GM12891 (cell line): ENCODE measurements at regions not wholly inside any gene's neighbourhood (a gene's known extent, or its start where the extent isn't known, plus 50 kb on each side); places are given as distances from the start of the nearest gene placed in this dataset.

ENCODE experiments used
- DNase-seq: peaks from one replicate; pipeline ENCODE4 v3.0.0; 2011; ENCODE audit warnings: low spot score; ENCODE audit not compliant: insufficient read length
- FAIRE-seq: peaks from 2 replicates; lab custom pipeline; 2011; peaks lifted over from hg19 to GRCh38; lab: Jason Lieb, UNC
- PAX5 ChIP-seq: IDR thresholded peaks from 2 replicates; pipeline ENCODE4 v1.6.1; 2011; ENCODE audit warnings: low read length, moderate library complexity, mild to moderate bottlenecking; ENCODE audit not compliant: insufficient read depth, severe bottlenecking
- POLR2A ChIP-seq: IDR thresholded peaks from 2 replicates; pipeline ENCODE4 v1.6.1; 2011; ENCODE audit warnings: low read depth, low read length, control low read depth
- POLR2AphosphoS5 ChIP-seq: IDR thresholded peaks from 2 replicates; pipeline ENCODE4 v1.6.1; 2011; ENCODE audit warnings: low read depth, low read length, control low read depth
- POU2F2 ChIP-seq: IDR thresholded peaks from 2 replicates; pipeline ENCODE4 v1.6.1; 2011; ENCODE audit warnings: low read depth, mild to moderate bottlenecking, control low read depth, low read length, moderate library complexity
- SPI1 ChIP-seq: IDR thresholded peaks from 2 replicates; pipeline ENCODE4 v1.6.1; 2011; ENCODE audit warnings: low read depth, low read length, control low read depth
- TAF1 ChIP-seq: IDR thresholded peaks from 2 replicates; pipeline ENCODE4 v1.6.1; 2011; ENCODE audit warnings: low read depth, low read length, control low read depth

DNA sequence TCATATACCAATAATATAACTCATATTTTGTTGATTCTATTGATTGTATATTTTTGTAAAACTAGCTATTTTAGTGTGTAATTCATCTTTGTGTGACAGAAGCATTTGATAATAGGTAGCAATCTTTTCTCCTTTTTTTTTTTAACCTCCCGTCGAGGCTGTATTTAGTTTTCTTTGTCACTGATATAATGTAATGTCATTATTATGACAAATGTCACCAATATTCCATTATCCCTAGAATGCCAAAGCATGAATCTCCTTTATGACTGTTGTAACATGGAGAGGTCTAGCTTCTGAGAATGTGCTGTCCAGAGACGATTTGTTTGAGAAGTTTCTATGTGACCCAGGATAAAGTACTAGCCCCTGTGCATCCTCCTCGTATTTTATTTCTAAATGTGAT lies 639.0 kb upstream of the ATXN7L3B start:
- FAIRE-seq, result no peak
- TF ChIP-seq POLR2A, result no peak
- TF ChIP-seq SPI1, result no peak
- no peak for TF ChIP-seq POU2F2
- TF ChIP-seq POLR2AphosphoS5, result no peak
- no peak for TF ChIP-seq PAX5
- TF ChIP-seq TAF1, result no peak

DNA sequence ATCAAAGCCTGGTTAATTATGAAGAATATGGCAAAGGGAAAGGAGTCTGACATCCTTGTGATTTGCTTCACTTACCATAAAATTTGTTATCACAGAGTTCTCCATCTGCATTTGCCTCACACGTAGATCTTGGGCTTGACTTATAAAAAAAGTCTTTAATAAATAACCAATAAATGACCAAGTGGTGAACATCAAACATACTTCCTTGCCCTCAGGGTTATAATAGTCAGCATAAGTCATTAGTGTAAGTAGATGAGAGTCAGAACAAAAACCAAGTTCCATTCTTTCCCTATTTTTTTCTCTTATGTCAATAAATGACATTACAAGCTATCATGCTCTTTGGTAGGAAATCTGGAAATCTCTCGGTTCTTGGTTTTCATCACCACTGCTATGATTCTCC lies 635.4 kb upstream of the ATXN7L3B start:
- no peak for FAIRE-seq

More for the DNA sequence above, 639.0 kb upstream of the ATXN7L3B start:
- no peak for DNase-seq

DNA sequence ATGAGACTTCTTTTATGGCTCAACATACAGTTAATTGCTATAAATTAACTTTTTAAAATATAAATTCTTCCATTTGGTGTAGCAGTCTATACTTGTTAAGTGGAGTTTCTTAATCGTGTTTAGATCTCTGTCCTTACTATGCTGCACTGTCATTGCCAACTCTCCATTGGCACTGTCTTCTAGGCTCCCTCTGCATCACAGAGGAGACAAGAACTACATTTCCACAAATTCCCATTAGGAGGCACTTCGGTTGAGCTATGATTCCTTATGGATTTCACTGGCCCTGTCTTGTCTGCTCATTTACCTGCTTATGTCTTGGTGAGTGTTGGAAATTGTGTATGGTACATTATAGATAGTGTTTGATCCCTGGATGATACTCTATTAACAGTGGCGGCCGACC lies 630.9 kb upstream of the ATXN7L3B start:
- FAIRE-seq, result no peak
- no peak for DNase-seq
- TF ChIP-seq POU2F2 (no peak), SPI1 (no peak), TAF1 (no peak), POLR2A (no peak), PAX5 (no peak), POLR2AphosphoS5 (no peak)

More for the DNA sequence above, 635.4 kb upstream of the ATXN7L3B start:
- no peak for DNase-seq
- TF ChIP-seq PAX5 (no peak), POLR2AphosphoS5 (no peak), SPI1 (no peak), POLR2A (no peak), TAF1 (no peak), POU2F2 (no peak)

DNA sequence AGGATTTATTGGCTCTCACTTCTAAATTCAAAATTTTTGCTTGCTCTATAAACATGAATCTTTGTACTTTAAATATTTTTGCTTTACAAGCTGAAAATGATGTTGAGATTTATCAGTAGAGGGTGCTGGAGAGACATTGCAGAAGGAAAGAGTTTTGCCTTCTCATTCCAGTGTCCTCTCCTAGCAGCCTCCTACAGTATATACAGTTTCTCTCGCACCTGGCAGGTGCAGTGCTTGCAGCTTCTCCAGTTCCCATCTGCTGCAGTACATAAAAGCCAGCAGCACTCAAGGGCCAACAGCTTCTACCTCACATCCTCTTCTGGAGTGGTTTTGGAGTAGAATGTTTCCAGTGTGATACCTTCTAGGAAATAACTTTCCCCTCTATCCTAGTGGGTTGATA lies 601.8 kb upstream of the ATXN7L3B start:
- no peak for FAIRE-seq
- no peak for TF ChIP-seq POU2F2
- TF ChIP-seq SPI1, result no peak
- no peak for TF ChIP-seq POLR2AphosphoS5
- TF ChIP-seq TAF1, result no peak
- TF ChIP-seq POLR2A, result no peak
- no peak for TF ChIP-seq PAX5
- no peak for DNase-seq

DNA sequence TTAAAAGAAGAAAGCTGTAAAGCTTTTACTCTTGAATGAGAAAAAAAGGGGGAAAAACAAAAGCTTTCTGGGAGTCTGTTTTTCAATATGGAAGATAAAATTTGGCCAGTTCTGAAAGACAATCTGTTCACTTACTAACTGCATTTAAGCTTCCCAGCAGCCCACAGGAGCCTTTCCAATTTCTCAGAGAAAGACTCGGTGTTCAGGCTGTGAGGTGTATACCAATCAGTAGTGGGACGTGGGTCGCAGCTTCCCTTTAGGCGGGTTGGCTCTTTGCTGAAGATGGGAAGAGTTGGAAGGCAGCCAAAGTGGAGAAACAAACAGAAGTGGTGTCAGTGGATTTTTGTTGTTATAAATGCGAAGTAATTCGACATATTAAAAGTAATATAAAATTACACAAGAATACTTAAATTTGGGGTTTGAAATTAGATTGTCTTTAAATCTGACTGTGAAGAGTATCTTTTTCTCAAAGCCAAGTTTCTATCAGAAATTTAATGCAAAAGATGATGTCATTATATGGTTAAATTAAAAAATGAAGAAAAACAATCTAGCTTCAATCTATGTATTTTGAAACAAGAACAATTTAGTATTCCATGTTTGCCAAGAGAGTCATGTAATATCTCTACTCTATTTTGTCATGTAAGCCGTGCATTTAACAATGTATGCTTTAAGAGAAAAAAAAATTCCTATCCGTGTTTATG lies 590.2 kb upstream of the ATXN7L3B start:
- TF ChIP-seq POLR2AphosphoS5 (no peak), PAX5 (no peak), SPI1 (no peak), POLR2A (no peak), TAF1 (no peak), POU2F2 (no peak)
- DNase-seq, result no peak
- no peak for FAIRE-seq

DNA sequence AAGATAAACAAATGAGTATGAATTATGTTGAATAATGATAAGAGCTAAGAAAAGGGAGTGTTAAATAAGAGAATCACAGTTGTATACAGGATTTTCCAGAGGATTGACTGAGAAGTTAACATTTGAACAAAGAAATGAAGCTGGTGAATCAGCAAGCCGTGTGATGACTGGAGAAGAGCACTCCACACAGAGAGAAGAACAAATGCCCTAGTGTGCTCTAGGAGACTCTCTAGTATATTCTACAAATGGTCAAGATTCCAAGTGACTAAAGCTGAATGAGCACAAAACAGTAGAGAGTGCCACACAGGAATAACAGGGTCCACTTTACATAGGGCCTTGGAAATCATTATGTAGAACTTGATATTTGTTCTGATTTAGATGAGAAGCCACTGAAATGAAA lies 587.1 kb upstream of the ATXN7L3B start:
- TF ChIP-seq TAF1 (no peak), POU2F2 (no peak), PAX5 (no peak), POLR2A (no peak), POLR2AphosphoS5 (no peak), SPI1 (no peak)
- no peak for FAIRE-seq
- no peak for DNase-seq

DNA sequence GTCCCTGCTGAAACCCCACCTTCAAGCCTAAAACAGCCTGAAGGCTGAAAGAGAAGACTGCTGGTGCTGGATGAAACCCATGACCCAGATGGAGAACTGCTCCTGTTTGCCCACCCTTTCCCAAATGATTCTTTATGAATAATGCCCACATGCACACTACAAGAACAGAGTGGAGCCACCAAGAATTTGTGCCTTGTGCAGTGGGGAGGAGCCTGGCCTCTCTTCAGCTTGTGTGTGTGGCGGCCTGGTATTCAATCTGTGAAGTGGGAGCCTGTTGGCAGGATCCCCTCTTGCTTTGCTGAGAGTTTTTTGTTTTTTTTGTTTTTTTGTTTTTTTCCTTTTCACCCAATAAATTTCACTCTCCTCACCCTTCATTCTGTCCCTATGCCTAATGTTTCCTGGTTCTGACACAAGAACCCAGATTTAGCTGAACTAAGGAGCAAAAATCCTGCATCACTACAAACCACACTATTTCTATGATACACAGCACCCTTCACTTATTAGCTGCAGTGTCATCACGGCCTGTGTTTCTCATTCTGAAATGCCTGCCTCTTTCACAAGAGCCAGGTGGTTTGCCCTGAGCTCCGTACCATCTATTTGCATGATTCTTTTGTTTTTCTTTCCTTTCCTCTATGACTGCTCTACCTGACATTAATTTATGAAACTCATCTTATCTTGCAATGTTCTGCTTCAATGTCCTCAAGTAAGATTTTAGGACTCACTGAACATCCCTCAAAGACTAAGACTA lies 585.5 kb upstream of the ATXN7L3B start:
- TF ChIP-seq TAF1 (no peak), POLR2A (no peak), POU2F2 (no peak), SPI1 (no peak), POLR2AphosphoS5 (no peak), PAX5 (no peak)
- no peak for FAIRE-seq

DNA sequence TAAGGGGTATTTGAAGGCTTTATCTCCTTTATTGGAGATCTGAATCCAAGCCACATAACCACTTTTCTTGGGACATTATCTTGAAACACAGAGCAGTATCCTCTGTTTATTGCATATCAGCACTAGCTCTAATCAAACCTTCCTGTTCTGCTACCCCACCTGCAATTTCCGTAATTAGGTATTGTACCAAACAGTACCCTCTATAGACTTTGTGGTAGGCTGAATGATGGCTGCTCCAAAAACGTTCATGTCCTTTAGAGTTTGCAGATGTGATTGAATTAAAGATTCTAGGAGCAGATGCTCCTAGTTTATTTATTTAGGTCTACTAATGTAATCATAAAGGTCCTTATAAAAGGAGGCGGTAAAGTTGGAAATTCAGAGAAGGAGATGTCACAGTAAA lies 573.0 kb upstream of the ATXN7L3B start:
- TF ChIP-seq TAF1 (no peak), POLR2AphosphoS5 (no peak), PAX5 (no peak), POU2F2 (no peak)
- DNase-seq (no peak), FAIRE-seq (no peak)

More for the DNA sequence above, 585.5 kb upstream of the ATXN7L3B start:
- DNase-seq, result no peak

DNA sequence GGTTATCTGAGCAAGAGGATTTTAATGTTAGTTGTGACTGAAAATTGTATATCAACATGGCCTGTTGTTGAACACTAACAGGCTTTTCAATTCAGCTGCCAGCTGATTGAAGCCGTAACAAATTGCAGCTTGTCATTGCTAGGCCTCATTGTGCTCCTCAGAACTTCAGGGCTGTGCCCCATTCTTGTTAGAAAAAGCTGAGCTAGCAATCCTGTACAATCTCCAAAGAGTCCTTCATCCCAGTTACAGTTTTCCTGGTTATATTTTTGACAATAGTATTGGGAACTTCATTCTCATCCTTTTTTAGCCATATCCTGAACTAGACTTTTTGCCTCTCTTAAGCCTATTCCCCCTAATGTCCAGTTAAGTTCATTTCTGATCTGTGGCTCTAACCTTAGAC lies 564.1 kb upstream of the ATXN7L3B start:
- TF ChIP-seq SPI1, result no peak
- TF ChIP-seq TAF1, result no peak
- TF ChIP-seq POU2F2, result no peak
- no peak for TF ChIP-seq POLR2A
- no peak for TF ChIP-seq PAX5
- no peak for TF ChIP-seq POLR2AphosphoS5
- no peak for FAIRE-seq
- no peak for DNase-seq
